Neural progenitor cell (in vitro differentiated cells): ENCODE measurements at regions not wholly inside any gene's neighbourhood (a gene's known extent, or its start where the extent isn't known, plus 50 kb on each side); places are given as distances from the start of the nearest gene placed in this dataset.

Experiments used
- CTCF ChIP-seq: fragments of 200-600 bp; sonication (generic); IDR thresholded peaks from 2 replicates; pipeline ENCODE4 v1.5.1; 2017; ENCODE audit warnings: antibody characterized with exemption, mild to moderate bottlenecking
- EZH2 ChIP-seq: fragments of 200-600 bp; sonication (generic); IDR thresholded peaks from 2 replicates; pipeline ENCODE4 v1.6.1; 2017; ENCODE audit warnings: antibody characterized with exemption, mild to moderate bottlenecking, moderate library complexity

DNA sequence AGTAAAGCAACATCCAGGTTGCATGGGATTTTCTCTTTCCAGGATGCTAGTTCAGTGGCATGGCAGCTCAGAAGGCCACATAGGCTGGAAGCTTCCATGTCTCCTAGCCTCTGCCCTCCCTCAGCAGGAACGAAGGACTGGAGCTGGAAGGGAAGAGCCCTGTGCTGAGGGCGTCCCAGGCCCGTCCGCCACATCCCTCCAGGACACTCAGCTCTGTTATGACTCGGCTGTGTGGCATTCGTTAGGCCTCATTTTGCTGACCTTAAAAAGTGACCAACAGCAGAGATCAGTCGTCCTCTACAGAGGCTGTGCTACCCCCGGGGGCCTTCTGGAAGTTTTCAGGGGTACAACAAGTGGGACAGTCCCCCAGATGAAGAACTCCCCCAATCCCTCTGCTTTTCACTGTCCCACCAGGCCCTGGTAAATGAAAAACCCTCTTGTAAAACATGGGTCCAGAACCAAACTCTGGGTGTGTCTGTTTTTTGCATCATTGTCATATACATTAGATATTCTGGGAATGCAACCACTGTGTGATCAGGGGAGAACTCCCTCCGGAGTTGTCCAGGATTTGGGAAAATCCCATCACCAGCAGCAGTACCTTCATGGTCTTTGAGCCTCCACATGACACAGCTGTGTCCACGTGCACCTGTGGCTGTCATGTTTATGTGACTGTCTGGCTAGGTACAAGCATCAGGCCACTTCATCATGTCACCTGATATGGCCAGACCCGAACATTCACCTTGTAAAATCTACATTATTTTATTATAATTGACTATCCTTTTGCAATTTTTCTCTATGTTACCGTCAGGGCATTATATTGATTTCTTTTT lies 149.9 kb downstream of the OR4M2 start:
- TF ChIP-seq CTCF = no peak
- no peak for TF ChIP-seq EZH2
